ENCODE measurements at regions not wholly inside any gene's neighbourhood (a gene's known extent, or its start where the extent isn't known, plus 50 kb on each side); places are given as distances from the start of the nearest gene placed in this dataset.

DNA sequence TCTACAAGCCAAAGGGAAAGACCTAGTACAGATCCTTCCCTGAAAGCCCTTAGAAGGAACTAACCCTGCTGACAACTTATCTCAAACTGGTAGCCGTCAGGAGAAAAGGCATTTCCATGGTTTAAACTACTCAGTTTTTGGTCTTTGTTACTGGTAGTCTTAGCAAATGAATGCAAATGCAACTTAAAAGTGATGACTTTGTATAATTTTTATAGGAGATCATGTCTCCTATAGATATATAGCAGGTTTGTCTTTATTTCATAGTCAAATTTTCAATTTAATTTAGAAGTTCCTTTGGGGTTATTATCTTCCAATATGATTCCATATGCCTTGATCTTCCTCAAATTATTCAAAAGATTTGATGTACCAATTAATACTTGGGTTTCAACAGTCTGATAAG is 1173.0 kb upstream of the CNTN5 start:
- dilution Hi-C loops (cut with HindIII; ENCODE audit: low sequenced_read_pairs, unreplicated experiment) (no loop called here), intact Hi-C loops (cut with micrococcal nuclease) (no loop called here), in situ Hi-C loops (cut with MboI; ENCODE audit: low sequenced_read_pairs) (no loop called here)
- H3K9ac ChIP-seq (ENCODE audit: low read depth, low read length), result no peak overlapping the region
- no TSS peak for BruUV-seq (replicated peaks)
- H3K18ac ChIP-seq (ENCODE audit: low read depth, low read length), result no peak overlapping the region
- ATAC-seq (ENCODE audit: low read depth) (no peak), DNase-seq (no peak)
- no peak overlapping the region for H4K5ac ChIP-seq (ENCODE audit: low read depth, low read length)
- CTCF ChIA-PET, result no interaction called here
- POLR2A ChIA-PET (ENCODE audit: unreplicated experiment), result no interaction called here
- no peak overlapping the region for H2AK9ac ChIP-seq (replicated peaks; ENCODE audit: low read depth, low read length, poor library complexity)
- no peaks in the 10 kb centered on the region for H3K79me1 ChIP-seq (ENCODE audit: low read depth in 1 of 2, low read length in 2 of 2)
- no peaks in the 10 kb centered on the region for H3K9me1 ChIP-seq (ENCODE audit: insufficient read depth, low read length)
- no peaks in the 10 kb centered on the region for H4K20me1 ChIP-seq (ENCODE audit: insufficient read depth, low read length)
- H4K91ac ChIP-seq (ENCODE audit: insufficient read depth, low read depth, low read length), result no peak overlapping the region
- no peak overlapping the region for H3K4me3 ChIP-seq (ENCODE audit: insufficient read depth, low read depth, low read length)
- TF ChIP-seq, protein P1, sequence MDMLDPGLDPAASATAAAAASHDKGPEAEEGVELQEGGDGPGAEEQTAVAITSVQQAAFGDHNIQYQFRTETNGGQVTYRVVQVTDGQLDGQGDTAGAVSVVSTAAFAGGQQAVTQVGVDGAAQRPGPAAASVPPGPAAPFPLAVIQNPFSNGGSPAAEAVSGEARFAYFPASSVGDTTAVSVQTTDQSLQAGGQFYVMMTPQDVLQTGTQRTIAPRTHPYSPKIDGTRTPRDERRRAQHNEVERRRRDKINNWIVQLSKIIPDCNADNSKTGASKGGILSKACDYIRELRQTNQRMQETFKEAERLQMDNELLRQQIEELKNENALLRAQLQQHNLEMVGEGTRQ (IDR thresholded peaks at IDR 0.05; ENCODE audit: low read depth, low read length), result no peak
- no peak for TF ChIP-seq FOS (IDR thresholded peaks at IDR 0.05; ENCODE audit: low read depth, low read length)
- 0 out of 2 replicates have a peak, but pooled peaks have one; percentile 24 for TF ChIP-seq MAFK (IDR thresholded peaks at IDR 0.05; ENCODE audit: low read depth, low read length)
- no peak overlapping the region for H4K8ac ChIP-seq (ENCODE audit: low read depth in 2 of 2, low read length in 2 of 2)
- no peaks in the 10 kb centered on the region for H3K27me3 ChIP-seq (ENCODE audit: control insufficient read depth, insufficient read depth, low read length)
- no peak overlapping the region for H3K23ac ChIP-seq (ENCODE audit: low read depth, low read length)
- no peaks in the 10 kb centered on the region for H3K9me3 ChIP-seq (ENCODE audit: control insufficient read depth, insufficient read depth, low read length)
- H3K36me3 ChIP-seq (ENCODE audit: control insufficient read depth, insufficient read depth, low read length), result no peaks in the 10 kb centered on the region
- H2BK20ac ChIP-seq (ENCODE audit: low read depth, low read length), result no peak overlapping the region
- no CpG with 5 or more reads among the region's 1 CpG for WGBS, 2 experiments (ENCODE audit: extremely low coverage in 2 of 2, insufficient read length in 1 of 2)
- H3K56ac ChIP-seq (ENCODE audit: extremely low read depth, insufficient read depth, low read length), result no peak overlapping the region
- no peak overlapping the region for H2BK120ac ChIP-seq (ENCODE audit: low read depth, low read length)
- no peak overlapping the region for H2AFZ ChIP-seq (replicated peaks; ENCODE audit: low read length, poor library complexity)
- H2BK15ac ChIP-seq (ENCODE audit: low read depth, low read length), result no peak overlapping the region
- H3K4me1 ChIP-seq (ENCODE audit: control insufficient read depth, insufficient read depth, low read length), result no peaks in the 10 kb centered on the region
- H2BK5ac ChIP-seq (ENCODE audit: low read depth, low read length, poor library complexity, severe bottlenecking), result no peak overlapping the region
- no peak overlapping the region for H2AK5ac ChIP-seq (ENCODE audit: low read depth, low read length)
- H3K14ac ChIP-seq (replicated peaks; ENCODE audit: low read depth, low read length), result no peak overlapping the region
- no peak overlapping the region for H3K4ac ChIP-seq (ENCODE audit: low read depth, low read length)
- H3K27ac ChIP-seq (ENCODE audit: insufficient read depth, low read length), result no peak overlapping the region
- no peak overlapping the region for H3K4me2 ChIP-seq (ENCODE audit: low read depth, low read length)

Data from IMR-90 (cell line).